K562 (cell line): ENCODE measurements at regions not wholly inside any gene's neighbourhood (a gene's known extent, or its start where the extent isn't known, plus 50 kb on each side); places are given as distances from the start of the nearest gene placed in this dataset.

ENCODE experiments used
- ATAC-seq: fragments of 200-7000 bp; cut with Tn5 transposase; 3 replicates; pipeline ENCODE4 v1.9.1; 2020; ENCODE audit warnings: moderate library complexity
- BruUV-seq: library from RNA; stranded (reverse); fragments of 400-500 nt; replicated peaks from 2 replicates; lab custom pipeline; 2021; lab: Mats Ljungman, UMichigan
- CTCF ChIA-PET: fragments of 300-600 bp; formaldehyde crosslinking; extraction: SDS; loops from one replicate; lab custom pipeline; 2021; ENCODE audit warnings: low intra/inter-chr PET ratio; lab: Yijun Ruan, JAX
- POLR2A ChIA-PET: fragments of 300-600, 350-650 bp; sonication (Branson Sonifier 250); formaldehyde crosslinking; extraction: SDS; loops from one replicate; lab custom pipeline; 2021; ENCODE audit warnings: antibody characterized with exemption, inconsistent platforms; lab: Yijun Ruan, JAX
- DNase-seq, 4 experiments: peaks; one replicate each; pipeline versions ENCODE4 v3.0.0 to v3.0.0-alpha.2; 2011 to 2018; ENCODE audit warnings: low spot score in 3 of 4, mixed read lengths in 3 of 4; ENCODE audit errors: extremely low read depth in 1 of 4
- FAIRE-seq: peaks from 2 replicates; lab custom pipeline; 2011; peaks lifted over from hg19 to GRCh38; lab: Jason Lieb, UNC
- H2AFZ ChIP-seq: 2 replicates; pipeline ENCODE4 v1.6.0; 2011; ENCODE audit warnings: low read depth, low read length, control low read depth, inconsistent platforms
- H3K27ac ChIP-seq: fragments of 200-600 bp; 3 replicates; pipeline ENCODE4 v1.8.0; 2011; ENCODE audit warnings: low read depth, mild to moderate bottlenecking, control low read depth, inconsistent platforms, low read length, moderate library complexity, mixed read lengths; ENCODE audit errors: extremely low read depth
- H3K27me3 ChIP-seq, 2 experiments: fragments of 300-600 bp in 1 of 2; 2 replicates in 1 of 2; 3 replicates in 1 of 2; pipeline versions ENCODE4 v1.6.0 to v1.8.0; 2011; ENCODE audit warnings: inconsistent platforms in 2 of 2, low read length in 2 of 2, mild to moderate bottlenecking in 1 of 2, mixed read lengths in 1 of 2, moderate library complexity in 1 of 2; ENCODE audit not compliant: control insufficient read depth in 2 of 2, insufficient read depth in 2 of 2
- H3K36me3 ChIP-seq: fragments of 300-600 bp; 3 replicates; pipeline ENCODE4 v1.8.0; 2011; ENCODE audit warnings: mild to moderate bottlenecking, low read length, inconsistent platforms; ENCODE audit not compliant: control insufficient read depth, insufficient read depth
- H3K4me1 ChIP-seq, 2 experiments: fragments of 200-600 bp in 1 of 2; replicated peaks in 1 of 2; 2 replicates in 1 of 2; 3 replicates in 1 of 2; pipeline versions ENCODE4 v1.5.1 to v1.8.0; 2011; ENCODE audit warnings: inconsistent platforms in 2 of 2, low read length in 2 of 2, mild to moderate bottlenecking in 1 of 2, mixed read lengths in 1 of 2, moderate library complexity in 1 of 2; ENCODE audit not compliant: control insufficient read depth in 2 of 2, insufficient read depth in 2 of 2
- H3K4me2 ChIP-seq: 2 replicates; pipeline ENCODE4 v1.6.1; 2011; ENCODE audit warnings: low read length, control low read depth, inconsistent platforms, mixed read lengths; ENCODE audit not compliant: insufficient read depth
- H3K4me3 ChIP-seq: fragments of 200-600 bp; sonication (generic), shearing (Covaris generic); 2 replicates; pipeline ENCODE4 v1.5.1; 2016; ENCODE audit warnings: control low read depth, inconsistent platforms
- H3K79me2 ChIP-seq: fragments of 200-600 bp; 3 replicates; pipeline ENCODE4 v1.8.0; 2011; ENCODE audit warnings: low read length, inconsistent platforms; ENCODE audit not compliant: control insufficient read depth, insufficient read depth
- H3K9ac ChIP-seq, 2 experiments: 2 replicates each; pipeline versions ENCODE4 v1.6.0 to v1.6.1; 2011; ENCODE audit warnings: low read depth in 2 of 2, low read length in 2 of 2, control low read depth in 1 of 2, inconsistent platforms in 1 of 2, mild to moderate bottlenecking in 1 of 2, mixed read lengths in 1 of 2; ENCODE audit not compliant: insufficient read depth in 1 of 2
- H3K9me1 ChIP-seq: one replicate; pipeline ENCODE4 v1.6.0; 2011; ENCODE audit warnings: inconsistent platforms, mild to moderate bottlenecking, low read length, moderate library complexity; ENCODE audit not compliant: control insufficient read depth, insufficient read depth
- H3K9me3 ChIP-seq: replicated peaks from 2 replicates; pipeline ENCODE4 v1.5.1; 2011; ENCODE audit warnings: low read depth, low read length, inconsistent platforms; ENCODE audit not compliant: control insufficient read depth, insufficient read depth
- H4K20me1 ChIP-seq: replicated peaks from 2 replicates; pipeline ENCODE4 v1.6.1; 2011; ENCODE audit warnings: low read length, inconsistent platforms, mixed read lengths; ENCODE audit not compliant: control insufficient read depth, insufficient read depth
- ATF2 ChIP-seq: sonication (generic); formaldehyde crosslinking; IDR thresholded peaks from 2 replicates; pipeline ENCODE4 v1.8.1; 2022; ENCODE audit warnings: missing genetic modification reagents
- BACH1 ChIP-seq: fragments of 200-800 bp; sonication (Bioruptor generic); IDR thresholded peaks from 2 replicates; pipeline ENCODE4 v1.6.1; 2016; ENCODE audit warnings: missing genetic modification characterization, missing compliant biosample characterization
- DNMT1 ChIP-seq: fragments of 450-650 bp; IDR thresholded peaks from 2 replicates; pipeline ENCODE4 v1.6.1; 2016; ENCODE audit warnings: antibody characterized with exemption, mild to moderate bottlenecking
- GTF3C2 ChIP-seq: IDR thresholded peaks from 3 replicates; pipeline ENCODE4 v1.6.1; 2011; ENCODE audit warnings: borderline replicate concordance, mild to moderate bottlenecking, moderate library complexity; ENCODE audit not compliant: insufficient read length; ENCODE audit errors: extremely low read depth
- HBP1 ChIP-seq: fragments of 450-650 bp; formaldehyde crosslinking; IDR thresholded peaks from 2 replicates; pipeline ENCODE4 v1.4.0; 2022; ENCODE audit warnings: missing genetic modification characterization
- JUN ChIP-seq, 2 experiments: sonication (generic) in 1 of 2; formaldehyde crosslinking in 1 of 2; IDR thresholded peaks; 2 replicates each; pipeline versions ENCODE4 v1.6.1 to v1.8.0; 2012 to 2022; ENCODE audit warnings: borderline replicate concordance in 2 of 2, mild to moderate bottlenecking in 2 of 2, improper control_type of control experiment in 1 of 2, low read depth in 1 of 2, low read length in 1 of 2, missing genetic modification reagents in 1 of 2
- JUNB ChIP-seq: fragments of 450-650 bp; formaldehyde crosslinking; conservative IDR thresholded peaks from 2 replicates; pipeline ENCODE4 v1.4.0; 2020; ENCODE audit warnings: mild to moderate bottlenecking
- KDM5B ChIP-seq: fragments of 200-600 bp; sonication (generic); IDR thresholded peaks from 2 replicates; pipeline ENCODE4 v1.6.1; 2012; ENCODE audit warnings: low read depth, mild to moderate bottlenecking, moderate library complexity, low read length, control low read depth, inconsistent platforms; ENCODE audit not compliant: insufficient replicate concordance
- LCOR ChIP-seq: sonication (generic); formaldehyde crosslinking; IDR thresholded peaks from 2 replicates; pipeline ENCODE4 v1.8.0; 2022; ENCODE audit warnings: mild to moderate bottlenecking, missing genetic modification reagents
- NBN ChIP-seq: fragments of 450-650 bp; IDR thresholded peaks from 2 replicates; pipeline ENCODE4 v1.6.1; 2016; ENCODE audit warnings: low read depth, mild to moderate bottlenecking
- NFIX ChIP-seq: fragments of 250-450 bp; sonication (Bioruptor Pico); IDR thresholded peaks from 2 replicates; pipeline ENCODE4 v1.4.0; 2020; ENCODE audit warnings: low read depth, mild to moderate bottlenecking, moderate library complexity
- NR2C2 ChIP-seq, 2 experiments: fragments of 200-800 bp in 1 of 2; sonication (Bioruptor generic) in 1 of 2; sonication (generic) in 1 of 2; formaldehyde crosslinking in 1 of 2; IDR thresholded peaks; 2 replicates each; pipeline versions ENCODE4 v1.6.1 to v1.8.0; 2016 to 2022; ENCODE audit warnings: mild to moderate bottlenecking in 1 of 2, missing compliant biosample characterization in 1 of 2, missing genetic modification characterization in 1 of 2, missing genetic modification reagents in 1 of 2
- TGIF2 ChIP-seq: sonication (generic); formaldehyde crosslinking; IDR thresholded peaks from 2 replicates; pipeline ENCODE4 v1.8.1; 2022; ENCODE audit warnings: mild to moderate bottlenecking, missing genetic modification reagents, moderate library complexity
- ZNF431 ChIP-seq: sonication (generic); formaldehyde crosslinking; IDR thresholded peaks from 2 replicates; pipeline ENCODE4 v1.8.0; 2022; ENCODE audit warnings: mild to moderate bottlenecking, missing genetic modification reagents
- ZNF77 ChIP-seq: fragments of 250-450 bp; sonication (Bioruptor Pico); IDR thresholded peaks from 2 replicates; pipeline ENCODE4 v1.5.0; 2020
- ZNF778 ChIP-seq: fragments of 450-650 bp; formaldehyde crosslinking; IDR thresholded peaks from 2 replicates; pipeline ENCODE4 v1.4.0; 2020; ENCODE audit warnings: mild to moderate bottlenecking, moderate library complexity
- ZSCAN29 ChIP-seq: fragments of 450-650 bp; IDR thresholded peaks from 2 replicates; pipeline ENCODE4 v1.6.1; 2017
- WGBS: fragments of 100-300 bp; shearing (Covaris generic); methylation state at CpG from one replicate; pipeline ENCODE4 v1.1.6; 2016; ENCODE audit warnings: low coverage, mixed read lengths; ENCODE audit not compliant: insufficient coverage; ENCODE audit errors: missing lambda C conversion rate; 5-methylcytosine and 5-hydroxymethylcytosine counted together
- in situ Hi-C: fragments of 300-500 bp; cut with MboI; formaldehyde crosslinking; loops from 4 replicates; pipeline ENCODE4 v1.15.0; 2018; ENCODE audit warnings: inconsistent platforms, mixed read lengths
- intact Hi-C: fragments of 100-400 bp; cut with micrococcal nuclease; formaldehyde crosslinking; loops from 2 replicates; pipeline ENCODE4 v1.14.2; 2022

GRCh38 chr3:153038779-153039178, 123.2 kb upstream of the RAP2B start:
- no peaks in the 10 kb centered on the region for H3K27me3 ChIP-seq
- no peaks in the 10 kb centered on the region for H4K20me1 ChIP-seq
- intact Hi-C loops = no loop called here
- ATAC-seq = peak; percentile 57
- H3K9me3 ChIP-seq = no peaks in the 10 kb centered on the region
- no peaks in the 10 kb centered on the region for H3K79me2 ChIP-seq
- H3K4me2 ChIP-seq = no peak overlapping the region
- peak overlapping the region; percentile 43 for H2AFZ ChIP-seq
- no peak overlapping the region for H3K27ac ChIP-seq
- CTCF ChIA-PET = no interaction called here
- H3K9me1 ChIP-seq = no peaks in the 10 kb centered on the region
- H3K4me3 ChIP-seq = no peak overlapping the region
- in situ Hi-C loops = loop anchor here (25.0 kb wide), 2 partner anchors 249 to 974 kb away; no protein-coding TSS in a partner anchor
- WGBS = 2% methylated on average over 9 of the region's 9 CpGs
- DNase-seq = peak in 1 of 4 experiments; percentile 73
- peaks cover 4 to 8% of the 10 kb centered on the region in 2 experiments; a peak in 3 of 5 replicates for H3K4me1 ChIP-seq
- peak; percentile 42 for FAIRE-seq
- no TSS peak for BruUV-seq
- H3K9ac ChIP-seq = no peak overlapping the region
- no peaks in the 10 kb centered on the region for H3K36me3 ChIP-seq
- POLR2A ChIA-PET = no interaction called here
- TF ChIP-seq HBP1 (CRISPR knock-in tag) = no peak
- no peak for TF ChIP-seq ZNF431 (CRISPR knock-in tag)
- no peak for TF ChIP-seq DNMT1
- TF ChIP-seq ZNF778 (CRISPR knock-in tag) = no peak
- TF ChIP-seq ZNF77 (CRISPR knock-in tag) = no peak
- TF ChIP-seq KDM5B = no peak
- TF ChIP-seq BACH1 (tag) = no peak
- TF ChIP-seq LCOR (CRISPR knock-in tag) = no peak
- no peak for TF ChIP-seq ATF2 (CRISPR knock-in tag)
- TF ChIP-seq NR2C2 (CRISPR knock-in tag; IDR thresholded peaks at IDR 0.05) = no peak
- TF ChIP-seq NR2C2 (tag; IDR thresholded peaks at IDR 0.05) = peak; percentile 46; the same call in 1 of the 2 replicates
- no peak for TF ChIP-seq TGIF2
- no peak for TF ChIP-seq ZSCAN29
- TF ChIP-seq GTF3C2 = peak; percentile 47
- TF ChIP-seq NBN = 0 out of 2 replicates have a peak, but pooled peaks have one; percentile 23
- TF ChIP-seq JUN (IDR thresholded peaks at IDR 0.05; ENCODE audit: borderline replicate concordance, low read depth, low read length) = 0 out of 2 replicates have a peak, but pooled peaks have one; percentile 23
- TF ChIP-seq JUN (CRISPR knock-in tag; IDR thresholded peaks at IDR 0.05; ENCODE audit: borderline replicate concordance) = no peak
- no peak for TF ChIP-seq JUNB (CRISPR knock-in tag)
- no peak for TF ChIP-seq NFIX (CRISPR knock-in tag)
